Natural killer cell (primary cell): ENCODE measurements at regions not wholly inside any gene's neighbourhood (a gene's known extent, or its start where the extent isn't known, plus 50 kb on each side); places are given as distances from the start of the nearest gene placed in this dataset.
A peak's percentile ranks its signal among the peaks of the same experiment; 100 is the strongest.

Source experiments
- ATAC-seq, 3 donors: fragments of 150-1000 bp in 2 of 3; fragments of 200-7000 bp in 1 of 3; cut with Tn5 transposase; 1 replicate in 1 of 3; 2 replicates in 2 of 3; pipeline ENCODE4 v1.10.0; 2021; ENCODE audit warnings: mild to moderate bottlenecking in 2 of 3, moderate library complexity in 2 of 3
- DNase-seq, 2 donors: peaks; one replicate each; pipeline versions ENCODE4 v3.0.0 to v3.0.0-alpha.2; 2013 to 2021; ENCODE audit warnings: mixed read lengths in 1 of 2
- H3K27ac ChIP-seq: one replicate; pipeline ENCODE4 v1.5.1; 2013; ENCODE audit warnings: mild to moderate bottlenecking, low read length
- H3K27me3 ChIP-seq: one replicate; pipeline ENCODE4 v1.6.1; 2013; ENCODE audit warnings: low read length; ENCODE audit not compliant: control insufficient read depth, insufficient read depth
- H3K36me3 ChIP-seq: one replicate; pipeline ENCODE4 v1.6.1; 2013; ENCODE audit warnings: low read length; ENCODE audit not compliant: control insufficient read depth, insufficient read depth
- H3K4me1 ChIP-seq: one replicate; pipeline ENCODE4 v1.6.1; 2013; ENCODE audit warnings: low read length; ENCODE audit not compliant: control insufficient read depth, insufficient read depth
- H3K4me3 ChIP-seq: one replicate; pipeline ENCODE4 v1.5.1; 2013; ENCODE audit warnings: low read length
- H3K9me3 ChIP-seq: one replicate; pipeline ENCODE4 v1.6.1; 2013; ENCODE audit warnings: low read length; ENCODE audit not compliant: control insufficient read depth, insufficient read depth
- H3K27ac Mint-ChIP-seq, 2 donors: one replicate each; pipeline ENCODE4 v1.8.0; 2022; ENCODE audit warnings: mild to moderate bottlenecking in 2 of 2, mixed read lengths in 2 of 2, moderate library complexity in 1 of 2
- H3K27me3 Mint-ChIP-seq, 2 donors: one replicate each; pipeline ENCODE4 v1.8.0; 2022; ENCODE audit warnings: low read depth in 2 of 2, mixed read lengths in 2 of 2
- H3K36me3 Mint-ChIP-seq: one replicate; pipeline ENCODE4 v1.8.0; 2022; ENCODE audit warnings: mixed read lengths
- H3K4me1 Mint-ChIP-seq, 2 donors: one replicate each; pipeline ENCODE4 v1.8.0; 2022; ENCODE audit warnings: mixed read lengths in 2 of 2
- H3K4me3 Mint-ChIP-seq: one replicate; pipeline ENCODE4 v1.8.0; 2022; ENCODE audit warnings: mild to moderate bottlenecking, moderate library complexity, mixed read lengths
- H3K9me3 Mint-ChIP-seq, 2 donors: one replicate each; pipeline ENCODE4 v1.8.0; 2022; ENCODE audit warnings: mixed read lengths in 2 of 2
- WGBS: methylation state at CpG from one replicate; pipeline ENCODE4 v1.1.7; 2013; ENCODE audit warnings: missing lambda C conversion rate; ENCODE audit not compliant: insufficient coverage; 5-methylcytosine and 5-hydroxymethylcytosine counted together
- intact Hi-C: fragments of 100-400 bp; cut with micrococcal nuclease; formaldehyde crosslinking; loops from one replicate; pipeline ENCODE4 v1.14.2; 2022
- TF ChIP-seq, protein P1 (sequence below): fragments of 200-600 bp; IDR thresholded peaks from one replicate; pipeline ENCODE4 v1.8.0; 2022; ENCODE audit warnings: antibody characterized with exemption

DNA sequence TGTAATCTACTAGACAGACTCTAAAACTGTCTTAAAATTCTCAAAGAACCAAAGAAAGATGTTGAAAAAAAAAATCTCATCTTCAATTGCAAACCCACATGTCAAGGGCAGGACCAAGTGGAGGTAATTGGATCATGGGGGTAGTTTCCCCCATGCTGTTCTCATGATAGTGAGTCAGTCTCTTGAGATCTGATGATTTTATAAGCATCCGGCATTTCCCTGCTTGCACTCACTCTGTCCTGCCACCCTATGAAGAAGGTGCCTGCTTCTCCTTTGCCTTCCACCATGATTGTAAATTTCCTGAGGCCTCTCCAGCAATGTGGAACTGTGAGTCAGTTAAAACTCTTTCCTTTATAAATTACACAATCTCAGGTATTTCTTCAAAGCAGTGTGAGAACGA is 257.0 kb downstream of the HHIPL2 start:
- peaks cover 0 to 4% of the 10 kb centered on the region in 2 donors for H3K9me3 Mint-ChIP-seq
- Histone ChIP-seq H3K9me3 (peaks cover 3% of the 10 kb centered on the region), H3K27me3 (no peaks in the 10 kb centered on the region), H3K27ac (no peak overlapping the region), H3K4me3 (no peak overlapping the region), H3K36me3 (no peaks in the 10 kb centered on the region), H3K4me1 (no peaks in the 10 kb centered on the region)
- no peak overlapping the region for H3K27ac Mint-ChIP-seq
- DNase-seq: no peak
- intact Hi-C loops: no loop called here
- no peaks in the 10 kb centered on the region for H3K4me1 Mint-ChIP-seq
- no peak overlapping the region for H3K4me3 Mint-ChIP-seq
- no peak for ATAC-seq
- 100% methylated on average over 2 of the region's 2 CpGs for WGBS
- TF ChIP-seq, protein P1, sequence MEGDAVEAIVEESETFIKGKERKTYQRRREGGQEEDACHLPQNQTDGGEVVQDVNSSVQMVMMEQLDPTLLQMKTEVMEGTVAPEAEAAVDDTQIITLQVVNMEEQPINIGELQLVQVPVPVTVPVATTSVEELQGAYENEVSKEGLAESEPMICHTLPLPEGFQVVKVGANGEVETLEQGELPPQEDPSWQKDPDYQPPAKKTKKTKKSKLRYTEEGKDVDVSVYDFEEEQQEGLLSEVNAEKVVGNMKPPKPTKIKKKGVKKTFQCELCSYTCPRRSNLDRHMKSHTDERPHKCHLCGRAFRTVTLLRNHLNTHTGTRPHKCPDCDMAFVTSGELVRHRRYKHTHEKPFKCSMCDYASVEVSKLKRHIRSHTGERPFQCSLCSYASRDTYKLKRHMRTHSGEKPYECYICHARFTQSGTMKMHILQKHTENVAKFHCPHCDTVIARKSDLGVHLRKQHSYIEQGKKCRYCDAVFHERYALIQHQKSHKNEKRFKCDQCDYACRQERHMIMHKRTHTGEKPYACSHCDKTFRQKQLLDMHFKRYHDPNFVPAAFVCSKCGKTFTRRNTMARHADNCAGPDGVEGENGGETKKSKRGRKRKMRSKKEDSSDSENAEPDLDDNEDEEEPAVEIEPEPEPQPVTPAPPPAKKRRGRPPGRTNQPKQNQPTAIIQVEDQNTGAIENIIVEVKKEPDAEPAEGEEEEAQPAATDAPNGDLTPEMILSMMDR: no peak
- peaks cover 0 to 11% of the 10 kb centered on the region in 2 donors for H3K27me3 Mint-ChIP-seq
- peaks cover 11% of the 10 kb centered on the region for H3K36me3 Mint-ChIP-seq

DNA sequence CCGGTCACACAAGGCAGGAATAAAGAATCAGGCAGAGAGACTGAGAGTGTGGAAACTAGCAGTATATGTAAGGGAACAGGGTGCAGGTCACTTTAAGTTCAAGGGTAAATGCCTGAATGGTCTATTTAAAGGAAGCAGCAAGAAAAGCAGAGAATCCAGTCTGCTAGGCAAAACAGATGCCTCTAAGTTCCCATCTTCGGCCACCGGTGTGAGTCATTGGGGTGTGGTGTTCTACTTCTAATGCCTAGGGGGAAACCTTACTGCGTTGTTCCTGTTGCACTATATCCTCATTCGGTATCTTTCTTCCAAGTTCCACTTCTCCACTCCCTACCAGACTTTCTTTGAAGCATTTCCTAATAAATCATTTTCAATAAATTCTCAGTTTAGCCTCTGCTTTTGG is 259.9 kb downstream of the HHIPL2 start:
- Mint-ChIP-seq H3K27me3 (peaks cover 0 to 11% of the 10 kb centered on the region in 2 donors), H3K9me3 (no peaks in the 10 kb centered on the region), H3K27ac (no peak overlapping the region), H3K4me3 (no peak overlapping the region), H3K4me1 (no peaks in the 10 kb centered on the region), H3K36me3 (no peaks in the 10 kb centered on the region)
- Histone ChIP-seq H3K4me3 (no peak overlapping the region), H3K27ac (no peak overlapping the region), H3K27me3 (no peaks in the 10 kb centered on the region), H3K36me3 (no peaks in the 10 kb centered on the region), H3K9me3 (no peaks in the 10 kb centered on the region), H3K4me1 (no peaks in the 10 kb centered on the region)
- intact Hi-C loops: no loop called here
- no peak for DNase-seq
- WGBS: 90% methylated on average over 5 of the region's 5 CpGs
- ATAC-seq: peak in 1 of 3 donors; percentile 15
- TF ChIP-seq, protein P1: no peak

DNA sequence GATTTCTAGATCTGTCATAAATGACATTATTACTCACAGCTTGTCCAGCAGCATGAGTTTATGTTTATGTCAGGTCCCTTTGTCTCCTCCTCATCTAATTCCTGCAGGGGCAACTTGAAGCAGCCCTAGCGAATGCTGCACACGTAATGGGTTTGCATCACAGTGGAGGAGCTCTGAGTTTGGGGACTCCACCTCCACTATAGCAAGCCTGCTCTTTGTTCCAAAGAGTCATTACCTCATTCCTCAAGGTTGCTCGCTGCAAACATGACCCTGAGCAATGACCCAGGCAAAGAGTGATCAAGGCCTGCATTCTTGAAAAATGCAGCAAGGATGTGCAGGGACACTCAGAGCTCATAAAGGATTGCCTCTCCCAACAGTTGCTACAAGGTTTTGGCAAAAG is 261.9 kb downstream of the HHIPL2 start:
- ATAC-seq: no peak
- no peaks in the 10 kb centered on the region for H3K27me3 ChIP-seq
- no peaks in the 10 kb centered on the region for H3K9me3 ChIP-seq
- Mint-ChIP-seq H3K27me3 (no peaks in the 10 kb centered on the region), H3K9me3 (no peaks in the 10 kb centered on the region), H3K36me3 (no peaks in the 10 kb centered on the region), H3K4me1 (no peaks in the 10 kb centered on the region), H3K27ac (no peak overlapping the region), H3K4me3 (no peak overlapping the region)
- DNase-seq: no peak
- TF ChIP-seq, protein P1: no peak
- WGBS: 82% methylated on average over 3 of the region's 3 CpGs
- H3K4me1 ChIP-seq: no peaks in the 10 kb centered on the region
- no peak overlapping the region for H3K27ac ChIP-seq
- no peaks in the 10 kb centered on the region for H3K36me3 ChIP-seq
- intact Hi-C loops: no loop called here
- H3K4me3 ChIP-seq: no peak overlapping the region

DNA sequence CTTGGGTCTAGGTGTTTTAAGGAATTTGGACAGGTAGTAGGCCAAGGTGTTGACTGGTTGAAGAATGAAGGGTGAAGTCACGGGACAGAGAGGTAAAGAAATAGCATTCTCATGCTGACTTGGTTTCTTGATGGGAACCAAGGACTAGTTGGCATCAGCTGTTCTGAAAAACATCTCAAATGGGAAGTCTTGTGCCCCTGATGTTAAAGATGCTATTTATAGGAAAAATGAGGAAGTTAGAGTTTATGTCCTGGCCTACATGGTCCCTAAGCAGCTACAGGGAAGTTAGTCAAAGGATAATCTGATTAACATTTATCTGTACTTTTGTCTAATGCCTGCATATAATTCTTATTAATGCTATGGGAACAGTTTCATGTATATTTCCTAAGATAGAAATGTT is 262.4 kb downstream of the HHIPL2 start:
- Mint-ChIP-seq H3K27ac (no peak overlapping the region), H3K4me3 (no peak overlapping the region), H3K36me3 (no peaks in the 10 kb centered on the region), H3K9me3 (no peaks in the 10 kb centered on the region), H3K27me3 (no peaks in the 10 kb centered on the region), H3K4me1 (no peaks in the 10 kb centered on the region)
- Histone ChIP-seq H3K4me1 (no peaks in the 10 kb centered on the region), H3K36me3 (no peaks in the 10 kb centered on the region), H3K4me3 (no peak overlapping the region), H3K27ac (no peak overlapping the region), H3K27me3 (no peaks in the 10 kb centered on the region), H3K9me3 (no peaks in the 10 kb centered on the region)
- TF ChIP-seq, protein P1: no peak
- DNase-seq: no peak
- ATAC-seq: no peak
- 33% methylated on average over 1 of the region's 1 CpG for WGBS
- intact Hi-C loops: no loop called here
